ENCODE measurements at regions not wholly inside any gene's neighbourhood (a gene's known extent, or its start where the extent isn't known, plus 50 kb on each side); places are given as distances from the start of the nearest gene placed in this dataset.

- no peak for DNase-seq (ENCODE audit: low read depth)
- TF ChIP-seq, protein P1, sequence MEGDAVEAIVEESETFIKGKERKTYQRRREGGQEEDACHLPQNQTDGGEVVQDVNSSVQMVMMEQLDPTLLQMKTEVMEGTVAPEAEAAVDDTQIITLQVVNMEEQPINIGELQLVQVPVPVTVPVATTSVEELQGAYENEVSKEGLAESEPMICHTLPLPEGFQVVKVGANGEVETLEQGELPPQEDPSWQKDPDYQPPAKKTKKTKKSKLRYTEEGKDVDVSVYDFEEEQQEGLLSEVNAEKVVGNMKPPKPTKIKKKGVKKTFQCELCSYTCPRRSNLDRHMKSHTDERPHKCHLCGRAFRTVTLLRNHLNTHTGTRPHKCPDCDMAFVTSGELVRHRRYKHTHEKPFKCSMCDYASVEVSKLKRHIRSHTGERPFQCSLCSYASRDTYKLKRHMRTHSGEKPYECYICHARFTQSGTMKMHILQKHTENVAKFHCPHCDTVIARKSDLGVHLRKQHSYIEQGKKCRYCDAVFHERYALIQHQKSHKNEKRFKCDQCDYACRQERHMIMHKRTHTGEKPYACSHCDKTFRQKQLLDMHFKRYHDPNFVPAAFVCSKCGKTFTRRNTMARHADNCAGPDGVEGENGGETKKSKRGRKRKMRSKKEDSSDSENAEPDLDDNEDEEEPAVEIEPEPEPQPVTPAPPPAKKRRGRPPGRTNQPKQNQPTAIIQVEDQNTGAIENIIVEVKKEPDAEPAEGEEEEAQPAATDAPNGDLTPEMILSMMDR (IDR thresholded peaks at IDR 0.05; ENCODE audit: insufficient read depth, low read length), result no peak
Measured at GRCh38 chr14:80146941-80147340, 64.4 kb downstream of the DIO2 start.

GRCh38 chr14:80136358-80136757 lies 74.9 kb downstream of the DIO2 start:
- no peak overlapping the region for H3K4me3 ChIP-seq (ENCODE audit: low read depth, low read length)
- no peak for DNase-seq (ENCODE audit: low read depth)
- TF ChIP-seq, protein P1 (IDR thresholded peaks at IDR 0.05; ENCODE audit: insufficient read depth, low read length), result no peak

More at GRCh38 chr14:80146941-80147340, 64.4 kb downstream of the DIO2 start:
- H3K4me3 ChIP-seq (ENCODE audit: low read depth, low read length), result no peak overlapping the region

DNA sequence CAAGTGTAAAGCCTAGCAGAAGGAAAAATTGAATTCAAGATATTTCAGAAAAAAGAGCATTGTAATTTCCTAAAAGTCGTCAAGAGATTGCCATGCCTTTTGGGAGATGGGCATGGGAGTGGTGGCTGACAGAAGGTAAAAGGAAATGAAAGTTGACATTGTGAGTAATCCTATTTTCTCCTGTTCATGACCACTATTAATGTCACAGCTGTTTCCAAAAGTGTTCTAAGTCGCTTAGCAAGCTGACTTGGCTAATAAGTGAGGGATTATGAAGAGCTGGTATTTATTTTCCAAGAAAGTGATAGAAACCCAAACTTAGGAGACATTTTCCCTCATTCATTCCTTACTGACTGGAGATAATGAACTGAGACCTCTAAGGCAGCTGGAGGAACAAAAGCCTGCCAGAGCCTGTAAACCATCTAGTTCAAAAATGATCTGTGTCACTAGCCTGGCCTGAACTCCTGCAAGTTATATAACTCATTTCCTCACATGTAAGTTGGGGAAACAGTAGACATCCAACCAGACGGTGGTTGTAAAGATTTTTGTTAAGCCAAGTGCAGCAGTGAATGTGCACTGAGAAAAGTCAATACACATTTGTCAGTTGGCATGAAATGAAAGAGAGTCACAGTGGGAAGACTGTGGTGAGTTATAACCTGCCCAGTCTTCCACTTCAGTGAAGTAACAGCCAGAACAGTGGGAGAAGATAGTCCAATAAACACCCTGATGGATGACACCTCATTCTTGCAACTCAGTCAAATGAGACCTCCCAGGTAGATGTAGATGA lies 75.8 kb downstream of the DIO2 start:
- DNase-seq (ENCODE audit: low read depth), result peak; percentile 2
- no peak overlapping the region for H3K4me3 ChIP-seq (ENCODE audit: low read depth, low read length)
- TF ChIP-seq, protein P1 (IDR thresholded peaks at IDR 0.05; ENCODE audit: insufficient read depth, low read length), result no peak

DNA sequence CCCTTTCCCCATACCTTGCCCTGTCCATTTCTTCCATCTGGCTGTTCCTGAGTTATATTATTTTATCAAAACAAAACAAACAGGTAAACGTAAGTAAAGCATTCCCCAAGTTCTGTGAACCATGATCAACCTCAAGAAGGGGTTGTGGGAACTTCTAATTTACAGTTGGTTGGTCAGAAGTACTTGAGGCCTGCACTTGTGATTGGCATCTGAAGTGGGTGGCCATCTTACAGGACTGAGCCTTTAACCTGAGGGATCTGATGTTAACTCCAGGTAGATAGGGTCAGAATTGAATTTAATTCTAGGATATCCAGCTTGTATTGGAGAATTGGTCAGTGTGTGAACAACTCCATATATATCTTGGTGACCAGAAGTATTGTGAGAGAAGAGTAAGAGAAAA lies 77.0 kb downstream of the DIO2 start:
- TF ChIP-seq, protein P1 (IDR thresholded peaks at IDR 0.05; ENCODE audit: insufficient read depth, low read length), result no peak
- DNase-seq (ENCODE audit: low read depth), result no peak
- no peak overlapping the region for H3K4me3 ChIP-seq (ENCODE audit: low read depth, low read length)

DNA sequence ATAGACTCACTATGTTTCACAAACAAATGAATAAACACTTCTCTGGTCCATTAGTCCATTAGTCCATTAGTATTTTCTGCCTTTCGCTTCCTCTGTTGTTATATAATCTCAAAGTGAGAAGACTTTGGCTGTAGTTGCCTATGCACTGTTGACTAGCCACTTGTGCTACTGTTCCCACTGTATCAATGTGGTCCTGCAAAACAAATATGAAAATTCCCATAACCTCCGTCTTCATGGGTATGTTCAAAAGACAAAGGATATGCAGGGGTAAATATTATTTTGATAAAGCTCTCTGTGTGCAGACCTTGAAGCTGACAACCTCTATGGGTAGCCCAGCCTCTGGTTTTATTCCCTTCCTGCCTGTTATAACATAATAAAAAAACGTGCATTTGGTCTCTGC lies 77.8 kb downstream of the DIO2 start:
- H3K4me3 ChIP-seq (ENCODE audit: low read depth, low read length), result no peak overlapping the region
- no peak for DNase-seq (ENCODE audit: low read depth)
- TF ChIP-seq, protein P1 (IDR thresholded peaks at IDR 0.05; ENCODE audit: insufficient read depth, low read length), result no peak

GRCh38 chr14:80127466-80127865 lies 83.8 kb downstream of the DIO2 start:
- TF ChIP-seq, protein P1 (IDR thresholded peaks at IDR 0.05; ENCODE audit: insufficient read depth, low read length), result no peak
- no peak for DNase-seq (ENCODE audit: low read depth)
- H3K4me3 ChIP-seq (ENCODE audit: low read depth, low read length), result no peak overlapping the region

DNA sequence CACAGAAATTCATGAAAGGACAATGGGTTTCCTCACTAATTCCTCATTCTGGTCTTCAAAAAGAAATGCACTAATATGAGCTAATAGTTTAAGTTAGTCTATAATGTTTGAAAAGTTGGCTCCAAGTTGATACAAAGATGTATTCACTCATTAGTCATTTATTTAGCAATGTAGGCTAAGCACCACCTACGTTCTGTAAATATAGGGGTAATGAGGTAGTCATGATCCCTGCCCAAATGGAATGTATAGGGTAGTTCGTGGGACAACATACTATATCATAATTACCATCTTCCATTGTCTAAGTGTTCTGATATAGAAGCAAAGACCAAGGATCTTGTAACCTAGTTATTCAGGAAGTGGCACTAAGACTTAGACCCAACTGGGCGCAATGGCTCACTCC lies 86.5 kb downstream of the DIO2 start:
- DNase-seq (ENCODE audit: low read depth), result no peak
- TF ChIP-seq, protein P1 (IDR thresholded peaks at IDR 0.05; ENCODE audit: insufficient read depth, low read length), result no peak
- H3K4me3 ChIP-seq (ENCODE audit: low read depth, low read length), result no peak overlapping the region

All from fibroblast of the aortic adventitia (primary cell).